OCI-LY7 (cell line): ENCODE measurements at regions not wholly inside any gene's neighbourhood (a gene's known extent, or its start where the extent isn't known, plus 50 kb on each side); places are given as distances from the start of the nearest gene placed in this dataset.

Experiments
- BruUV-seq: library from RNA; stranded (reverse); fragments of 400-500 nt; replicated peaks from 2 replicates; lab custom pipeline; 2021; lab: Mats Ljungman, UMichigan
- CTCF ChIA-PET: fragments of 300-600 bp; sonication (Branson Sonifier 250); formaldehyde crosslinking; loops from one replicate; lab custom pipeline; 2022; ENCODE audit warnings: antibody characterized with exemption; ENCODE audit not compliant: unreplicated experiment; lab: Charles Lee
- POLR2A ChIA-PET: fragments of 300-600 bp; sonication (Branson Sonifier 250); formaldehyde crosslinking; loops from one replicate; lab custom pipeline; 2022; ENCODE audit warnings: antibody characterized with exemption; lab: Charles Lee
- DNase-seq: peaks from one replicate; pipeline ENCODE4 v3.0.0-alpha.2; 2015; ENCODE audit warnings: low spot score
- H2AFZ ChIP-seq: fragments of 200-600 bp; sonication (generic), shearing (Covaris generic); 2 replicates; pipeline ENCODE4 v1.6.1; 2014; ENCODE audit warnings: mild to moderate bottlenecking, antibody characterized with exemption, low read length, moderate library complexity
- H3K27ac ChIP-seq: fragments of 200-600 bp; sonication (generic); 2 replicates; pipeline ENCODE4 v1.5.1; 2014; ENCODE audit warnings: mixed run types, low read depth, mild to moderate bottlenecking, moderate library complexity, low read length, inconsistent platforms; ENCODE audit not compliant: poor library complexity, severe bottlenecking
- H3K36me3 ChIP-seq: fragments of 200-600 bp; sonication (generic); 2 replicates; pipeline ENCODE4 v1.6.1; 2014; ENCODE audit warnings: mild to moderate bottlenecking, antibody characterized with exemption, low read length, moderate library complexity, mixed read lengths; ENCODE audit not compliant: insufficient read depth
- H3K4me1 ChIP-seq: fragments of 200-600 bp; sonication (generic); 2 replicates; pipeline ENCODE4 v1.5.1; 2014; ENCODE audit warnings: mild to moderate bottlenecking, low read length; ENCODE audit not compliant: insufficient read depth, poor library complexity, severe bottlenecking
- H3K4me2 ChIP-seq: fragments of 200-600 bp; sonication (generic); 2 replicates; pipeline ENCODE4 v1.6.1; 2014; ENCODE audit warnings: mild to moderate bottlenecking, low read length
- H3K4me3 ChIP-seq: fragments of 200-600 bp; sonication (generic); 2 replicates; pipeline ENCODE4 v1.5.1; 2014; ENCODE audit warnings: mild to moderate bottlenecking, low read depth, low read length; ENCODE audit not compliant: poor library complexity, severe bottlenecking
- H3K79me2 ChIP-seq: fragments of 200-600 bp; sonication (generic); 2 replicates; pipeline ENCODE4 v1.6.1; 2016; ENCODE audit warnings: low read depth, mild to moderate bottlenecking, low read length, moderate library complexity, mixed read lengths; ENCODE audit not compliant: insufficient read depth
- H3K9me2 ChIP-seq: fragments of 200-600 bp; sonication (generic); 2 replicates; pipeline ENCODE4 v1.6.1; 2016; ENCODE audit warnings: mild to moderate bottlenecking, low read length, mixed read lengths; ENCODE audit not compliant: insufficient read depth
- H3K9me3 ChIP-seq: fragments of 200-600 bp; sonication (generic); 2 replicates; pipeline ENCODE4 v1.6.1; 2014; ENCODE audit warnings: mild to moderate bottlenecking, mixed run types, low read length, mixed read lengths
- H4K20me1 ChIP-seq: fragments of 200-600 bp; sonication (generic); 2 replicates; pipeline ENCODE4 v1.6.1; 2014; ENCODE audit warnings: mild to moderate bottlenecking, antibody characterized with exemption, low read length, moderate library complexity, mixed read lengths; ENCODE audit not compliant: insufficient read depth
- EZH2phosphoT487 ChIP-seq: fragments of 200-600 bp; sonication (generic); IDR thresholded peaks from 2 replicates; pipeline ENCODE4 v1.6.1; 2018; ENCODE audit warnings: low read depth, borderline replicate concordance, mild to moderate bottlenecking, mixed run types, antibody characterized with exemption, low read length, moderate library complexity, mixed read lengths
- intact Hi-C: fragments of 100-400 bp; cut with micrococcal nuclease; formaldehyde crosslinking; loops from one replicate; pipeline ENCODE4 v1.10.0; 2022; ENCODE audit not compliant: unreplicated experiment
- TF ChIP-seq, protein P1 (sequence below): fragments of 200-600 bp; sonication (generic); conservative IDR thresholded peaks from 2 replicates; pipeline ENCODE4 v1.5.1; 2014; ENCODE audit warnings: mild to moderate bottlenecking, antibody characterized with exemption, low read length, moderate library complexity, mixed read lengths

DNA sequence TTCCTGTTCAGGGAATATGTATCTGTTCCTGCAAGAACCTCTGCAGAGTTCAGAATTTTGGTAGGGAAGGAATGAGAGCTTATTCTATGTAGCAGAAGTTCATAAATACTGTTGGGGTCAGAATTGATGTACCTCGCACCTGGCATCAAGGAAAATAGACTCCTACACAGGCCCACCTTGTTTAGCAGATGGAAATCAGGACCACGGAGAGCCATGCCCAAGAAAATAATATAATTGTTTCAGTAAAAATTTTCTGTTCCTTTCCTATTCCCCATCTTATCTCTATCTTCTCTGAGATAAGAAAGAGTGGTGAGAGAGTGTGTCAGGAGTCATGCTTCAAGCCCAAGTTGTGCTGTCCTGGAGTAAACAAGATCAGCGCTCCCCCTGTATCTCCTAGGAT lies 404.7 kb upstream of the UBE2E2 start:
- Histone ChIP-seq H3K27ac (no peak overlapping the region), H4K20me1 (no peaks in the 10 kb centered on the region), H3K4me2 (no peak overlapping the region), H2AFZ (no peak overlapping the region), H3K4me1 (no peaks in the 10 kb centered on the region), H3K36me3 (no peaks in the 10 kb centered on the region), H3K9me3 (no peaks in the 10 kb centered on the region), H3K9me2 (no peaks in the 10 kb centered on the region), H3K4me3 (no peak overlapping the region), H3K79me2 (no peaks in the 10 kb centered on the region)
- ChIA-PET CTCF (no interaction called here), POLR2A (interaction anchor here (0.7 to 0.9 kb wide), 2 partner anchors 20 to 31 kb away, joined by 3 read pairs; no protein-coding TSS in a partner anchor)
- intact Hi-C loops = no loop called here
- no peak for TF ChIP-seq EZH2phosphoT487
- TF ChIP-seq, protein P1, sequence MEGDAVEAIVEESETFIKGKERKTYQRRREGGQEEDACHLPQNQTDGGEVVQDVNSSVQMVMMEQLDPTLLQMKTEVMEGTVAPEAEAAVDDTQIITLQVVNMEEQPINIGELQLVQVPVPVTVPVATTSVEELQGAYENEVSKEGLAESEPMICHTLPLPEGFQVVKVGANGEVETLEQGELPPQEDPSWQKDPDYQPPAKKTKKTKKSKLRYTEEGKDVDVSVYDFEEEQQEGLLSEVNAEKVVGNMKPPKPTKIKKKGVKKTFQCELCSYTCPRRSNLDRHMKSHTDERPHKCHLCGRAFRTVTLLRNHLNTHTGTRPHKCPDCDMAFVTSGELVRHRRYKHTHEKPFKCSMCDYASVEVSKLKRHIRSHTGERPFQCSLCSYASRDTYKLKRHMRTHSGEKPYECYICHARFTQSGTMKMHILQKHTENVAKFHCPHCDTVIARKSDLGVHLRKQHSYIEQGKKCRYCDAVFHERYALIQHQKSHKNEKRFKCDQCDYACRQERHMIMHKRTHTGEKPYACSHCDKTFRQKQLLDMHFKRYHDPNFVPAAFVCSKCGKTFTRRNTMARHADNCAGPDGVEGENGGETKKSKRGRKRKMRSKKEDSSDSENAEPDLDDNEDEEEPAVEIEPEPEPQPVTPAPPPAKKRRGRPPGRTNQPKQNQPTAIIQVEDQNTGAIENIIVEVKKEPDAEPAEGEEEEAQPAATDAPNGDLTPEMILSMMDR = no peak
- no TSS peak for BruUV-seq
- no peak for DNase-seq

DNA sequence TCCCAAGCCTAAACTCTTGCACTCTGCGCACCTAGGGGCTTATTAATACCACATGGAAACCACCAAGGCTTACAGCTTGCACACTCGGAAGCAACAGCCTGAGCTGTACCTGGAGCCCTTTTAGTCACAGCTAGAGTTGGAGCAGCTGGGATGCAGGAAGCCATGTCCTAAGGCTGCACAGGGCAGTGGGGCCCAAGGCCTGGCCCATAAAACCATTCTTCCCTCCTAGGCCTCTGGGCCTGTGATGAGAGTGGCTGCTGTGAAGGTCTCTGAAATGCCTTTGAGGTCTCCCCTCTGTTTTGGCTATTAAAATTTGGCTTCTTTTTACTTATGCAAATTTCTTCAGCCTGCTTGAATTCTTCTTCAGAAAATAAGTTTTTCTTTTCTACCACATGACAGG lies 383.9 kb upstream of the UBE2E2 start:
- ChIA-PET CTCF (no interaction called here), POLR2A (no interaction called here)
- BruUV-seq = no TSS peak
- no peak for TF ChIP-seq EZH2phosphoT487
- TF ChIP-seq, protein P1 = no peak
- no peak overlapping the region for H3K27ac ChIP-seq
- H3K79me2 ChIP-seq = no peaks in the 10 kb centered on the region
- DNase-seq = no peak
- intact Hi-C loops = no loop called here
- no peak overlapping the region for H2AFZ ChIP-seq
- H3K4me2 ChIP-seq = no peak overlapping the region
- no peaks in the 10 kb centered on the region for H3K9me2 ChIP-seq
- no peaks in the 10 kb centered on the region for H3K9me3 ChIP-seq
- H3K36me3 ChIP-seq = no peaks in the 10 kb centered on the region
- H3K4me3 ChIP-seq = no peak overlapping the region
- H4K20me1 ChIP-seq = no peaks in the 10 kb centered on the region
- H3K4me1 ChIP-seq = no peaks in the 10 kb centered on the region

DNA sequence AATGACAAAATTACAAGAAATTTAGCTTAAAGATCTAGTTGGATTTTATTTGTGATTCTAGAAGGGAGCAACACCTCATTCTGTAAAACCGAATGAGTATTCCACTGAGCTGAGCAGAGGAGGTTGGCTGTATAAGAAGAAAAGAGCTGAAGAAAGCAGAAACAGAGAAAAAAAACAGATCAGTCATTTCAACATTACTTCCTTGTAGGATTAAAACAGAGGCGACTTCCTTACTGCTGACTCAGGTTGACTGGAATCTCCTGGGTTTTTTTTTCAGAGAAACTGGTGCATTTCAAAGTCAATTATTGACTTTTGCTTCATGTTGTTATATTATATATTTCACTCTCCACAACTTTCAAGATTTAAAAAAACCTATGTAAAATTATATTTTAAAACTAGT lies 368.1 kb upstream of the UBE2E2 start:
- ChIA-PET POLR2A (interaction anchor here (0.7 kb wide), 2 partner anchors 203 to 344 kb away, joined by 3 to 5 read pairs; no protein-coding TSS in a partner anchor), CTCF (no interaction called here)
- intact Hi-C loops = no loop called here
- Histone ChIP-seq H2AFZ (no peak overlapping the region), H4K20me1 (no peaks in the 10 kb centered on the region), H3K4me3 (no peak overlapping the region), H3K9me2 (no peaks in the 10 kb centered on the region), H3K27ac (no peak overlapping the region), H3K79me2 (no peaks in the 10 kb centered on the region), H3K4me1 (no peaks in the 10 kb centered on the region), H3K9me3 (no peaks in the 10 kb centered on the region), H3K4me2 (no peak overlapping the region), H3K36me3 (no peaks in the 10 kb centered on the region)
- no TSS peak for BruUV-seq
- TF ChIP-seq, protein P1 = no peak
- TF ChIP-seq EZH2phosphoT487 = no peak
- no peak for DNase-seq
